ENCODE measurements at regions not wholly inside any gene's neighbourhood (a gene's known extent, or its start where the extent isn't known, plus 50 kb on each side); places are given as distances from the start of the nearest gene placed in this dataset.

GRCh38 chr20:51176876-51177275, 154.0 kb upstream of the KCNG1 start:
- H3K79me2 ChIP-seq (ENCODE audit: low read length), result no peaks in the 10 kb centered on the region
- no peaks in the 10 kb centered on the region for H3K9me3 ChIP-seq (ENCODE audit: low read length)
- no peaks in the 10 kb centered on the region; the same call in 1 of the 2 replicates for H3K9me2 ChIP-seq (replicated peaks; ENCODE audit: low read length)
- H3F3A ChIP-seq (ENCODE audit: low read length, unreplicated experiment), result no peaks in the 10 kb centered on the region
- no peak overlapping the region for H3K4me3 ChIP-seq (ENCODE audit: low read length)
- H2AFZ ChIP-seq (ENCODE audit: low read length), result no peak overlapping the region
- intact Hi-C loops (cut with micrococcal nuclease), result no loop called here
- CTCF ChIA-PET, result interaction anchor here (0.6 kb wide), 1 partner anchor 190 kb away, joined by 5 read pairs; no protein-coding TSS in a partner anchor
- H3K4me2 ChIP-seq (ENCODE audit: low read length), result no peak overlapping the region
- TF ChIP-seq, protein P1, sequence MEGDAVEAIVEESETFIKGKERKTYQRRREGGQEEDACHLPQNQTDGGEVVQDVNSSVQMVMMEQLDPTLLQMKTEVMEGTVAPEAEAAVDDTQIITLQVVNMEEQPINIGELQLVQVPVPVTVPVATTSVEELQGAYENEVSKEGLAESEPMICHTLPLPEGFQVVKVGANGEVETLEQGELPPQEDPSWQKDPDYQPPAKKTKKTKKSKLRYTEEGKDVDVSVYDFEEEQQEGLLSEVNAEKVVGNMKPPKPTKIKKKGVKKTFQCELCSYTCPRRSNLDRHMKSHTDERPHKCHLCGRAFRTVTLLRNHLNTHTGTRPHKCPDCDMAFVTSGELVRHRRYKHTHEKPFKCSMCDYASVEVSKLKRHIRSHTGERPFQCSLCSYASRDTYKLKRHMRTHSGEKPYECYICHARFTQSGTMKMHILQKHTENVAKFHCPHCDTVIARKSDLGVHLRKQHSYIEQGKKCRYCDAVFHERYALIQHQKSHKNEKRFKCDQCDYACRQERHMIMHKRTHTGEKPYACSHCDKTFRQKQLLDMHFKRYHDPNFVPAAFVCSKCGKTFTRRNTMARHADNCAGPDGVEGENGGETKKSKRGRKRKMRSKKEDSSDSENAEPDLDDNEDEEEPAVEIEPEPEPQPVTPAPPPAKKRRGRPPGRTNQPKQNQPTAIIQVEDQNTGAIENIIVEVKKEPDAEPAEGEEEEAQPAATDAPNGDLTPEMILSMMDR (conservative IDR thresholded peaks at IDR 0.05; ENCODE audit: low read depth, low read length), result no peak
- TF ChIP-seq EZH2 (IDR thresholded peaks at IDR 0.05; ENCODE audit: low read length, unreplicated experiment) (no peak), EZH2phosphoT487 (IDR thresholded peaks at IDR 0.05; ENCODE audit: borderline replicate concordance, low read length) (no peak)
- no peak for DNase-seq
- peaks cover 40% of the 10 kb centered on the region for H3K27me3 ChIP-seq (ENCODE audit: low read length)
- no peak overlapping the region for H3K9ac ChIP-seq (ENCODE audit: low read length)
- H4K20me1 ChIP-seq (ENCODE audit: low read length), result no peaks in the 10 kb centered on the region
- H3K27ac ChIP-seq (ENCODE audit: low read length), result no peak overlapping the region
- no peaks in the 10 kb centered on the region for H3K4me1 ChIP-seq (ENCODE audit: insufficient read depth, low read length)
- no peak for ATAC-seq
- BruUV-seq (replicated peaks), result no TSS peak
- H3K36me3 ChIP-seq (ENCODE audit: low read depth, low read length), result no peaks in the 10 kb centered on the region
- POLR2A ChIA-PET (ENCODE audit: unreplicated experiment), result no interaction called here

GRCh38 chr20:51176446-51176845, 153.5 kb upstream of the KCNG1 start:
- peaks cover 39% of the 10 kb centered on the region for H3K27me3 ChIP-seq (ENCODE audit: low read length)

DNA sequence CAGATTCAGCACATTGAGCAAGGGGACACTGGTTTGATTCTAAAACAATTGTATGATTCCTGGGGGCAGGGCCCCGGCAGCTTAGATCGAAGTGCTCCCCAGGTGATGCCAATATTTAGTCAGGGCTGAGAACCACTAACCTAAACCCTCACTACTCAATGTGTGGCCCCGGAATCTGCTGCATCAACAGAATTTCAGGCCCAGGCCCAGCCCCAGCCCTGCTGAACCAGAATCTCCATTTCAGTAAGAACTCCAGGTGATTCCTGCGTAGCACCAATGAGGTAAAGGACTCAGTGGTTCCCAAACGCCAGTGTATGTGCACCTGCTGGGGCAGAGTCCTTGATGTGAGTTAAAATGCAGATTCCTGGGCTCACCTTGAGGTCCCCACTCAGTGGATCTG, 152.8 kb upstream of the KCNG1 start:
- H3K27me3 ChIP-seq (ENCODE audit: low read length), result peaks cover 32% of the 10 kb centered on the region
- CTCF ChIA-PET, result no interaction called here
- TF ChIP-seq, protein P1 (conservative IDR thresholded peaks at IDR 0.05; ENCODE audit: low read depth, low read length), result no peak
- TF ChIP-seq EZH2 (IDR thresholded peaks at IDR 0.05; ENCODE audit: low read length, unreplicated experiment) (no peak), EZH2phosphoT487 (IDR thresholded peaks at IDR 0.05; ENCODE audit: borderline replicate concordance, low read length) (no peak)

More at GRCh38 chr20:51176446-51176845, 153.5 kb upstream of the KCNG1 start:
- ChIA-PET CTCF (interaction anchor here (0.6 kb wide), 1 partner anchor 190 kb away, joined by 5 read pairs; no protein-coding TSS in a partner anchor), POLR2A (ENCODE audit: unreplicated experiment) (no interaction called here)
- Histone ChIP-seq H3K9me3 (ENCODE audit: low read length) (no peaks in the 10 kb centered on the region), H3K9ac (ENCODE audit: low read length) (no peak overlapping the region), H3K36me3 (ENCODE audit: low read depth, low read length) (no peaks in the 10 kb centered on the region), H3K79me2 (ENCODE audit: low read length) (no peaks in the 10 kb centered on the region), H4K20me1 (ENCODE audit: low read length) (no peaks in the 10 kb centered on the region), H3K4me2 (ENCODE audit: low read length) (no peak overlapping the region), H3K9me2 (replicated peaks; ENCODE audit: low read length) (no peaks in the 10 kb centered on the region; the same call in 1 of the 2 replicates), H2AFZ (ENCODE audit: low read length) (no peak overlapping the region), H3F3A (ENCODE audit: low read length, unreplicated experiment) (no peaks in the 10 kb centered on the region), H3K4me3 (ENCODE audit: low read length) (no peak overlapping the region), H3K4me1 (ENCODE audit: insufficient read depth, low read length) (no peaks in the 10 kb centered on the region), H3K27ac (ENCODE audit: low read length) (no peak overlapping the region)
- DNase-seq, result no peak
- no peak for ATAC-seq
- intact Hi-C loops (cut with micrococcal nuclease), result no loop called here
- no TSS peak for BruUV-seq (replicated peaks)
- no peak for TF ChIP-seq EZH2phosphoT487 (IDR thresholded peaks at IDR 0.05; ENCODE audit: borderline replicate concordance, low read length)
- no peak for TF ChIP-seq EZH2 (IDR thresholded peaks at IDR 0.05; ENCODE audit: low read length, unreplicated experiment)
- TF ChIP-seq, protein P1 (conservative IDR thresholded peaks at IDR 0.05; ENCODE audit: low read depth, low read length), result no peak

More for the DNA sequence above, 152.8 kb upstream of the KCNG1 start:
- Histone ChIP-seq H3K9me2 (replicated peaks; ENCODE audit: low read length) (no peaks in the 10 kb centered on the region; the same call in 1 of the 2 replicates), H3K4me1 (ENCODE audit: insufficient read depth, low read length) (no peaks in the 10 kb centered on the region), H3K9ac (ENCODE audit: low read length) (no peak overlapping the region), H3K9me3 (ENCODE audit: low read length) (no peaks in the 10 kb centered on the region), H4K20me1 (ENCODE audit: low read length) (no peaks in the 10 kb centered on the region), H3K27ac (ENCODE audit: low read length) (no peak overlapping the region), H3K4me2 (ENCODE audit: low read length) (no peak overlapping the region), H3K79me2 (ENCODE audit: low read length) (no peaks in the 10 kb centered on the region), H3K4me3 (ENCODE audit: low read length) (no peak overlapping the region), H3F3A (ENCODE audit: low read length, unreplicated experiment) (no peaks in the 10 kb centered on the region), H2AFZ (ENCODE audit: low read length) (no peak overlapping the region), H3K36me3 (ENCODE audit: low read depth, low read length) (no peaks in the 10 kb centered on the region)
- no peak for ATAC-seq
- POLR2A ChIA-PET (ENCODE audit: unreplicated experiment), result no interaction called here
- DNase-seq, result no peak
- no TSS peak for BruUV-seq (replicated peaks)
- intact Hi-C loops (cut with micrococcal nuclease), result no loop called here

All from PC-3 (cell line).